UCSD-AML1 (cell line): ENCODE measurements at regions not wholly inside any gene's neighbourhood (a gene's known extent, or its start where the extent isn't known, plus 50 kb on each side); places are given as distances from the start of the nearest gene placed in this dataset.

Source experiments
- DNase-seq: peaks from one replicate; lab custom pipeline; 2025; ENCODE audit not compliant: unreplicated experiment; lab: John Stamatoyannopoulos, UW

DNA sequence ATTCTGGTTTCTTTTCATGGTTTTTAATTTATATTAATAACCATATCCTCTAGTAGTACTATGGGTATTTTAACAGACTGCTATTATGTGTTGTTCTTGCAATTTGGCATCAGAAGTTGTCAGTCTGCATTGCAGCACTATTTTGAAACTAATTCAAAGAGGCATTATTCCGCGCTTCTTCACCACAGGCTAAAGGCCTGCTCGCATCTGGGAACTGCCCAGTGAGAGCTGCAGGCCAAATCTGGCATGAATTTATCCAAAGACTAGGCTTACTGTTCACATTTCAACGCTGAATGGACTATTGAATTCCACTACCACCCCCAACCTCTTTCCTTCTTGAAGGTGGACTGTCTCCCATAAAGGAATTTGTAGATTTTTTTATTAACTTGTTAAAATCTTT, 310.4 kb upstream of the NR2F2 start:
- no peak for DNase-seq

DNA sequence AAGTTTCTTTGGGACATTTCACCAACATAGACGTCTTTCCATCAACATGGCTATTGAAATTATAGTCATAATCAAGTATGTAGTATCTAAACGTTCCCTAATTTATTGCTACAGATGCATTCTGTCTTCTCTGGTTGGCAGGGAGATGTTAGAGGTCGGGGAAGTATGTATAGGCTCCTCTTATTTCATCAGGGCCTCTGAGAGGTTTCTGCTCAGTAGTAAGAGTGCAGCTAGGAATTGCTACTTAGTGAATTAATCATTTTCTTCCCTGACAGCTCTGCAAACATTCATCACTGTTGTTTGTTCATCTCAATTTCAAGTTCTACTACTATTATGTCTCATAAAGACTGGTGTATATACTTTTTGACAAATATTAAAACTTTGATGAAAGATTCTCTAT, 309.7 kb upstream of the NR2F2 start:
- no peak for DNase-seq

DNA sequence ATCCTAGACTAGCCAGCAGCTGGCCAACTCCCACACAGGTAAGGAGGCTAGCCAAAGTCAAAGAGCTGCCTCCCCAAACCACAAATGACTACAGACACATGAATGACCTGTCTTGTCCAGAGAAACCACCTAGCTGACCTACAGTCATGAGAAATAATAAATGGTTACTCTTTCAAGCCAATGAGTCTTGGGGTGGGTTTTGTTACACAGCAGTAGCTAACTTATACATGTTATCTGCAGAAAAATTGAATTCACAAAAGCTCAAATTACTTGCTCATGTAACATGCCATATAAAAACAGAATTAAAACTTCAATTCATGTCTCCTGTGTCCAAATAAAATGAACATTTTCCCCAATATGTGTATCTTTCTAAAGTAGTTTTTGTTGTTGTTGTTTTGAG, 307.4 kb upstream of the NR2F2 start:
- DNase-seq: no peak

DNA sequence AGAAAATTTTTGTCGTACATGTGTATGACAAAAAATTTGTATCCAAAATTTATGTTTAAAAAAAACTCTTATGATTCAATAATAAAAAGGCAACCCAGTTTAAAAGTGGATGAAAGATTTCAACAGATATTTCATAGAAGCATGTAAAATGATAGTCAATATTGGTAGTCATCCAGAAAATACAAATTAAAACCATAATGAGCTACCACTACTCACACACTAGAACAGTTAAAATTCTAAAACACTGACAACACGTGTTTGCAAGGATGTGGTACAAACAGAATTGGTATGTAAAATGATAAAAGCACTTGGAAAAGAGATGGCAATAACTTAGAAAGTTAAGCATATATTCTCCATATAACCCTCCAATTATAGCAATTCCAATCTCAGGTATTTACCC, 303.0 kb upstream of the NR2F2 start:
- DNase-seq: no peak

DNA sequence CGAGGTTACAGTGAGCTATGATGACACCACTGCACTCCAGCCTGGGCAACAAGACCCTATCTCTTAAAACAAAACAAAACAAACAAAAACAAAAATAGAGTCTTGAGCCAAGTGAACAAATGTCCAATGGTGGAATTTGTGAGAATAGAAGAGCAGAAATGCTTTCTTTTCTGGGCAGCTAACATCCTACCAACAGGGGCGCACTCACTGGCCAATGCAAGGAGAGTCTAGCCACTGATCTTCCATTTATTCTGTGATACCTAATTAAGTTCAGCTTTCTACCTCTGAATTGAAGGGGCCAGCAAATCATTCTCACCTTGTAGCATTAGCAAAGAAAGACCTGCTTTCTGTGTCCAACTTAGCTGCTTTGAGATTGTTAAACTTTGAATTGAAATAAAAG, 301.9 kb upstream of the NR2F2 start:
- DNase-seq: no peak

DNA sequence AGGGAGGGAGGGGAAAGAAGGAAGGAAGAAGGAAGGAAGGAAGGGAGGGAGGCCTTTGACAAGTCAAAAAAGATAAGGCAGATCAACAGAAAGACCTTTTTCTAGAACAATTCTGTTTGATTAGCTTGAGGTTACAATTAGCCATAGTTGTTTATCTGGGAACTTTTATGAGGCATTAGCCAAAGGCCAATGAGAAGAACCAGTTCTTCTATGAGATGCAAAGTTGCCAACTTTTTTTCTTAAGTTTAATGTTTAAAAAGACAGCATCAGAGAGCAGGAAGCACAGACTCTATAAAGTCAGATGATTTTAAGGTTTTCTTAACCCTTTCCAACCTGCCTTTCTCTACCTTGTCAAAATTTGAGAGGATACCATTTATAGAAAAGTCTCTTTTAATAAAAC, 301.3 kb upstream of the NR2F2 start:
- DNase-seq: no peak

DNA sequence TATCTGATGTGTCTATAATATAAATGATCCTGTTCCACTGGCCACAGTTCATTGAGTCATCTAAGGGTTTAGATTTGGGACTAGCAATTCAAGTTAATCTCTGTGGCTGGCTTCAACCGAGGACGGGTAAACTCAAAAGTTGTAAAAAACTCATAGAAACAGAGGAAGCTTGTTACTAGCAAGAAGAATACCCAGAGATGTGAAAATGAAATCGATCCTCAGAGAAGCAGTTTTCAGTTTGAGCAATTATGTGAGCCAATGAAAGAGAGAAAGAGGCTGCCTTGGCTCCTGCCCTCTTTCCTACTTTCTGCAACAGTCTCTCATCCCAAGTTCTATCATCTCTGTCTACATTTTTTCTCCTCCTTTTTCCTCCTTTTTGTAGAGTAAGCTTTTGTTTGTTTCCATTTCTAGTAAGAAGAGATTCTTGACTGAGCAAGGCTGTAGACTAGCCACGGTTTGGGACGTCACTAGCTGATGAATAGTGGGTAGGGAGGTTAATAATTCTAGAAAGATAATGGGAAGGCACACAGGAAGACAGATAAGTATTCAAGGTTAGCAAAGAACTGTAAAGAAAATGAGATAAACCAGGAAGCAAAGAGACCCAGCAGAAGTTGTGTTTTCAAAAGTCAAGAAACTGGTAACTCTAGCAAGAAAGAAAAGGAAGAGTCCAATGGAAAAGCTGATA, 298.9 kb upstream of the NR2F2 start:
- no peak for DNase-seq

DNA sequence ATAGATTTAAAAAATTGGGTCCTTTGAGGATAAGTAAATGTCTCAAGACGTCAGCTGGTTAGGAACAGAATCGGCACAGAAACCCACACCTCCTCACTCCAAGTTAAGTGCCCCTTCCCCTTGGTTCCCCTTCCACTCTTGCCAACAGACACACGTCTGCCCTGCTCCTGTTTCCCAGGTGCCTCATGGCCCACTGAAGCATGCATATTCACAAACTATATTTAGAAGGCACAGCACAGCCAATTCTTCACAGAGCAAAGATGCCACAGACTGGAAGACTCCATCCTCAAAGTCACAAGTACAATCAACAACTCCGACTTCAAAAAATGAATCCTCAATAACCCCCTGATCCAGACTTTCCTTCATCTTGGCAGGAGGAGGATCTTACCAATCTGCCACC, 295.4 kb upstream of the NR2F2 start:
- no peak for DNase-seq

DNA sequence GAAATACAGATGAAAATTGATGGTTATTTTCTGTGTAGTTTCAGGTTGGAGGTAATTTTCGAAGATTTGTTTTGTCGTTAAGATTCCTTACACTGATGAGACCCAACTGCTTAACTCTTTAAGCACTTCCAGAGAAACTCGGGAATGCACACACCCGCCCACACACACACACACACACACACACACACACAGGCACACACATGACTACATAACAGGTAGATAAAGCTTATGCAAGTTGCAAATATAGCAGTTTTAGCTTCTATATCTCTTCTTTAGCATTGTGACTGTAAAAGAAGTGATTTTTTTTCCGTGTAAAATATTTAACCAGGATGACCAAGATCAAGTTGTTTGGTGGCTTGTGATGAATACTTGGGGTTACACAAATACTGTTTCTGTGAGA, 294.9 kb upstream of the NR2F2 start:
- DNase-seq: no peak

DNA sequence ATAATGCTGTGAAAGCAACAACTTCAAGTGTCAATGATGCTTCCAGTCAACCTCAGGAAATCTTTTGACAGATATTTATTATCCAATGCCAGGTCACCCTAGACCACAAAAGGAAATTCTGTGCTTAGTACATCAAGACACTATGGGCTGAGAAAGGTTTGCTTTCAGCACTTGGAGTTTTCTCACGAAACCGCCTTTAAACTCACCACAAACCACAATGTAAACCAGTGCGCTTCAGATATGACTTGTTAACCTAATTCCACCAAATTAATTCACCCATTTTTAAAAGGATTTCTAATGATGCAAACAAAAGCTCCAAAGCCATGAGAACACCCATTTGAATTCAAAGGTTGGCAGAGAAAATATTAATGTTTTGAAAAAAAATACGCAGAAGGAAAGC, 292.9 kb upstream of the NR2F2 start:
- DNase-seq: no peak

DNA sequence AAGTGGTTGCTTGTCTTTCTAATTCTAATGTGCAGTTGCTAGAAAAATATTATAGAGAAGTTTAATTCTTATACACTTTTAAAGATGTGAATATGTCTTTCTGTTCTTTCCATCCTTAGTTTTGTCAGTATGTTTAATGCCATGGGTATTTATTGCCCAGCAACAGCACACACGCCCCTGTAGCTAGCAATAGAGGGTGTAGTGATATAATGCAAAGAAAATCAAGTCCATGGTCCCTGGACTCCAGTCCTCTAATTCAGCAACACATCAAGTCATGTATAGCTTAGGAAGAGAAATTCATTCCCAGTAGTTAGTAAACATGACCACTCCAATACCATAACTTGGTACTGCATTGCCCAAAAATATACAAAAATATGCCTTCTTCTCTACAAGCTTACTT, 292.4 kb upstream of the NR2F2 start:
- DNase-seq: no peak

DNA sequence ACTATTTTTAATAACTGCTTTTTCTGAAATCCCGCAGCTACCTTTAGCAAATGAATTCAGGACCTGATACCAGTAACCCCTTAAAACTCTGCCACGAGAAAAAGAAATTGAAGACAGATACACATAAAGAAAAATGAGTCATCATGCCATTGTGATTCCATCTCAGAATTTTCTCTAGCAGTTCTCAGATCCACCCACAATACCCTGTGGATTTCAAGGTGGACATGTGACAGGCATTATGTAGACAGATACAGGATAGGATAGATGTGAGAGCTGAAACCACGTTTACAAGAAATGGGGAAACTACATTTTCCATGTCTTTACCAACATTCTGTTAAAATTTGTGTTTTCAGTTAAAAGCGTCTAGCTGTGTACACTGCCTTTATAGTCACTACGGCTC, 291.9 kb upstream of the NR2F2 start:
- no peak for DNase-seq

DNA sequence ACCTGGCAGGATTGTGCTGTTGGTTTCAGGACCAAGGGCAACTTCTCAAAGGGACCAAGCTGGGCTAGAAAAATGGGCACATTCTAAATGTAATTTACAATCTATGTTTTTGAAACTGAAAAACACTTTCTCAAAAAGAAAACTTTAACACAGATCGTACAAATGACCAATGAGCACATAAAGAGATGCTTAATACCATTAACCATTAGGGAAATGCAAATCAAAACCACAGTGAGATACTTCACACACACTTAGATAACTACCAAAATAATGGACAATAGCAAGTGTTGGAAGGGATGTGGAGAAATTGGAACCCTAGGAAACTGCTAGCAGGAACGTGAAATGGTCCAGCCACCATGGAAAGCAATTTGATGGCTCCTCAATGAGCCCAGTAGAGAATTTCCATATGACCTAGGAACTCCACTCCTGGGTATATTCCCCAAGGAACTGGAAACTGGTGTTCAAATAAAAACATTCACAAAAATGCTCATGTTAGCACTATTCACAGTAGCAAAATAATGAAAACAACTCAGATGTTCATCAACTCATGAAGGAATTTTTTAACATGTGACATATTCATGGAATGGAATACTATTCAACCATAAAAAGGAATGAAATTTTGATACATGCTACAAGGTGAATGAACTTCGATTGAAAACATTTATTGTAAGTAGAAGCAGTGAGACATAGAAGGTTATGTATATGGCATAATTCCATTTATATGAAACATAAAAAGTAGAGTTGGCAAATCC, 288.3 kb upstream of the NR2F2 start:
- DNase-seq: no peak

DNA sequence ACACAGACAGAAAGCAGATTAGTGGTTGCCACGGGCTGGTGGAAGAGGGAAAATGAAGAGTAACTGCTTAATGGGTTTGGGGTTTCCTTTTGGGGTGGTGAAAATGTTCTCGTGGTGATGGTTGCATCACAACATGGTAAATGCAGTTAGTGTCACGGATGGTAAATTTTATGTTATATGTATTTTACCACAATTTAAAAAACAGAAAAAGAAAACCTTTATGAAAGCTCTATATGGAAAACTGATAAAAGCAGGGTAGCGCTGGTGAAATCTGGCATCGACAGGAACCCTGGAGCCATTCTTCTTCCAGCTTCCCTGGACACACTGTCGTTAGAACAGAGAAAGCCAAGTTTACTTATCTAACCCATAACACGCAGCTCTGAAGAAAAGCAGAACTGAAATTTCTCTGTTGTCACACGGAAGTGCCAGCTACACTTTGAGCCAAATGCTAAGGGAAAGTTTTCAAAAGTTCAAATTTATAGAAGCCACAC, 287.7 kb upstream of the NR2F2 start:
- DNase-seq: no peak

DNA sequence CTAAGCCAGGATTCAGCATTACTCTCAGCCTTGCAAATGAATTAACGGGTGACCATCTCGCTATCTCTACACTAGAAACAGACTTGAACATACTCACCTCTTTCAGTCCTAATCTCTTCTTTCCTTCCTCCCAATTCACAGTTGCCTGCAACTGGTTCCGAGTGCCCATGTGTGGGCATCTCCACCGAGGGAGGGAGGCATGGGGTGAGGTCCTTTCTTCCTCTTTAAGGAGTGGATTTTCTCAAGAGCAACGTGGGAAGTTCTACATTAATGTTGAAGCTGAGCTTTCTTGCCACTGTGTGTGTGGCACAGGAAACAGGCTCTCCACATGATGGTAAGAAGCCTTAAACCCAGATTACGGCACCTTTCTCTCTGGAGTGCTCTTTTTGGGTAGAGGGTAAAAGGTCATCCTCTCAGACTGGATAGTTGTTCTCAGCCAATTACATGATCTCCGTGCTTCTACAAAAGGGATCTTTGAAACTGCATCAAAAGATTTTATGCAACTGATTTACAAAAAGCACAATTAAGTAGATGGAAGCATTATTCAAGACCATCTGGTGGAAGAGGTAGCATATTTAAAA, 286.8 kb upstream of the NR2F2 start:
- no peak for DNase-seq

DNA sequence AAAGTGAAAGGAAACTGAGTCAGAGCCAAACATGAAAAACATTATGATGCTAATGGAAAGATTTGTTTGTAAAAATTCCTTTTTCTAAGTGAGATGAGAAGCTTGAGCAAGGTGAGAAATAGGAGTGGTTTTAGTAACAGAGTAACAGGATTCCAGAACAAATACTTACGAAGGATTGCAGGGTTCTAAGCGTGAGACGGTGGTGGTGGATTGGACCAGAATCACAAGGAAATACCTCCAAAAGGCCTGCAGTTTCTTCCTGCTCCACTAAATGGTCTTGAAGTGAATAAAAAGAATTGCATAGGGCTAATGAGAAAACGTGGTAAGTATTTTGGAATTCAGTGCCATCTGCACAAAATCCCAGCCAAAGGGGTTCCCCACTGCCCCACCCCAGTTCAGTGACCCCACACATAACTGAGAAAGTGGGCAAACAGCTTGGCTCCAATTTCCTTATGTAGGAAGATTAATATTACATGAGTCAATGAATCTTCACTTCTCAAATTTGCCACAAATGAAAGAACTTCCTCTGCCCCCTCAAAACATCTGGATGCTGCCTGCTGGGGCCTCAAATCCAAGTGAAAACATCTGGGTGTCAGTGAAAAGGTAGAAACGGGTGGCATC, 283.8 kb upstream of the NR2F2 start:
- no peak for DNase-seq

DNA sequence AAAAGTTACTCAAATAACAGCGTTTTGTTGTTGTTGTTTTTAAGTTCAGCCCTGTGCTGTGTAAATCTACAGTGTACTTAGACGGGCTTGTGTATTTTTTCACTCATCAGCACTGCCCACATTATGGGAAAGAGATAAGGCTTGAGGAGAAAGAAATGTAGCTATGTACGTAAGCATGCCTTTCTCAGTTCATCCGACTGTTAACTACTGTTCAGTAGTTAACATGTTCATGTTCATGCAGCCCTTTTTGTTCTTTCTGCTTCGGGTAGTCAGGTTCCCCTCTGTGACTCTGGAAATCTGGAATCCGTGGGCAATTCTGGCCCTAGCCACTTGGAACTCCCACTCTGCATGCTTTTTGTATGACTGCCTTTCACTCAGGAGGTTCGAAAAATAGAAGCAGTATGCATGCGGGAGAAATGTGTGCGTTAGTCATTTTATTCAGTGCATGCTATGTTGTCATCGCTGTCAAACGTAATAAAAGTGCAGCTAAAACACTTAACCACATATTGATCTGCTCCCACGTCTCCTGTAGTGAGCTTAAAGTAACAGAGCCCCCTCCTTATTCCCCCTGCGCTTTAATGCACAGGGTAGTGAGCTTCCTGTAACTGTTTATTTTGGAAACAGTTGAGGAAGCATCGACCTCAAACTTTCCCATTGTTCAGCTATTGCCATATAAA, 283.1 kb upstream of the NR2F2 start:
- no peak for DNase-seq

DNA sequence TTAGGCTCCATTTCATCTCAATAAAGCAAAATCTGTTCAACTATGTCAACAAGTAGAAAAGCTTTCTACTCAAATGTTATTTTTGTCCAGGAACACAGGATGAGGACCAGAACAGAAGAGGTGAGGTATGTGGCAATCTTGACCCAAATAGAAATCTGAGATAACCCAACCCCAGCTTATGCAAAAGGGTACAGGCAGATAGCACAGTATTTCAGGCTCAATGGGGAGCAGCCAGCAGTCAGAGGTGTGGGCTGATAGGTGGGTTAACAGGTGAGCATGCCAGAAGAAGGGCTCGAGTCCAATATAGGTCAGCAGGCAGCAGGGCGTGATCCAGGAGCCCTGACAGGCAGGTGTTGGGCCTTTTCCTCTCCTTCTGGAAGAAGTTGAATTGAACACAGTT, 281.2 kb upstream of the NR2F2 start:
- no peak for DNase-seq

DNA sequence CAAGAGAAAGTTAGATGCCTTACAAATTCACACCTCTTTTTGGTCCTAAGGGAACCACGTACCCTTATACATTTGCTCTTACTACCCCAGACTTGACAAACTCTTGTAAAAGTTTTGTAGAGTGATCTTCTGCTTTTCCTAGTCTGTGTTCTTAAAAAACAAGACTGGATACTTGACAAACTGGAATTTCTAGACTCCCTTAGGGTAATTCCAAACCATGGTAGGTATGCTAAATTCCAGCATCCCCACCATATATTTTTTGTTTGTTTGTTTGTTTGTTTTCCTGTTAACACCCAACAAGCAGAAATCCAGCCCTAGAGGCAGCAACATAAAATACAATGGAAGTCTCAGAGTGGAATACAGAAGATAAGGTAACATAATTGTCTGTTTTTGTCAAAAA, 280.7 kb upstream of the NR2F2 start:
- DNase-seq: no peak

DNA sequence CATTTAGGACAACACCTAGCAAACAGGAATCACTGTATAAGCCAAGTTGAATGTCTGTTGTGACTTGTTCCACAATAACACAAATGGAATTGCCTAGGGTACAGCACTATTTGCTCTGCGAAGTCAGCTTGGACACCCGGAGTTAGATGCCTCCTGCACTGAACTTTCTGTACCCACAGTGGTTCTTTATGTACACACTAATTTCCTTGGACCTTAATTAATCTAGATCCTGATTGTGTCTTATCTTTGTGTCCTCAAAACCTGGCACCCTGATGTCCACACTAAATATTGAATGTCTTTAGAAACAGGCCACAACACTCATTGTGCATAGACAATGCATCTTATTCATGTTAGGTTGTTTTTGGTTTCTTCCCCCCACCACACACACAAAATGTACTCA, 278.9 kb upstream of the NR2F2 start:
- no peak for DNase-seq

DNA sequence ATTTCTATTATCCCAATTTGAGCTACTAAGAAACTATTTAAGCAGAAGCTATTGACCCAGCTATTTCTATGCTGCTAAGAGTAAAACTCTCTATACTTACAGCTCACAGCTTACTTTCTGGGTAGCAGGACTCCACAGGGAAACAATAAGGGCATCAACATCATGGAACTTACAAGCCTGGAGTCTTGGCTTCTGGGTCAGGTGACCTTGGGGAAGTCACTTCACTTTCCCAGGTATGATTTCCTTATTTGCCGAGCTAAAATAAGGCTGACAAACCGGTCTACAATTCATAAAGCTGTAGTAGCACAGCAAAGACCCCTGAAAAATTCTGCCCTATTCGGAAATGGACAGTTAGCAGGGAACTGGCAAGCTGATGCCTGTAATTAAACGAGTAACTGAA, 278.3 kb upstream of the NR2F2 start:
- no peak for DNase-seq
